B cell (primary cell): ENCODE measurements at regions not wholly inside any gene's neighbourhood (a gene's known extent, or its start where the extent isn't known, plus 50 kb on each side); places are given as distances from the start of the nearest gene placed in this dataset.

Source experiments
- ATAC-seq: fragments of 200-7000 bp; cut with Tn5 transposase; one replicate; pipeline ENCODE4 v1.10.0; 2021; ENCODE audit warnings: low read depth, mild to moderate bottlenecking, moderate number of reproducible peaks, moderate library complexity
- CTCF ChIA-PET: fragments of 350-600 bp; sonication (Branson Sonifier 250); formaldehyde crosslinking; loops from one replicate; lab custom pipeline; 2021; ENCODE audit warnings: antibody characterized with exemption, inconsistent platforms; lab: Charles Lee
- POLR2A ChIA-PET: fragments of 350-600 bp; sonication (Branson Sonifier 250); formaldehyde crosslinking; loops from one replicate; lab custom pipeline; 2021; ENCODE audit warnings: antibody characterized with exemption; lab: Charles Lee
- DNase-seq: peaks from one replicate; pipeline ENCODE4 v3.0.0; 2013
- H2AFZ ChIP-seq: 2 replicates; pipeline ENCODE4 v1.6.1; 2012; ENCODE audit warnings: mild to moderate bottlenecking, low read depth, low read length; ENCODE audit not compliant: insufficient read depth, poor library complexity, severe bottlenecking
- H3K27ac ChIP-seq, 2 donors: 1 replicate in 1 of 2; 2 replicates in 1 of 2; pipeline ENCODE4 v1.5.1; 2012 to 2013; ENCODE audit warnings: low read length in 2 of 2, mild to moderate bottlenecking in 2 of 2, moderate library complexity in 1 of 2
- H3K27me3 ChIP-seq, 4 experiments: fragments of 200-600 bp in 1 of 4; sonication (generic) in 1 of 4; replicated peaks in 1 of 4; 1 replicate in 2 of 4; 2 replicates in 2 of 4; pipeline versions ENCODE4 v1.6.1 to v1.7.0; 2013 to 2016; ENCODE audit warnings: low read length in 3 of 4, mild to moderate bottlenecking in 2 of 4, mixed read lengths in 1 of 4, moderate library complexity in 1 of 4; ENCODE audit not compliant: insufficient read depth in 4 of 4, control insufficient read depth in 3 of 4; ENCODE audit errors: control extremely low read depth in 1 of 4
- H3K36me3 ChIP-seq, 2 experiments: replicated peaks in 1 of 2; 1 replicate in 1 of 2; 2 replicates in 1 of 2; pipeline versions ENCODE4 v1.6.1 to v1.7.1; 2013; ENCODE audit warnings: low read length in 1 of 2; ENCODE audit not compliant: insufficient read depth in 2 of 2, control insufficient read depth in 1 of 2; ENCODE audit errors: control extremely low read depth in 1 of 2, extremely low read depth in 1 of 2
- H3K4me1 ChIP-seq, 2 donors: fragments of 200-600 bp in 1 of 2; sonication (generic) in 1 of 2; 1 replicate in 1 of 2; 2 replicates in 1 of 2; pipeline versions ENCODE4 v1.5.1 to v1.6.1; 2013 to 2017; ENCODE audit warnings: low read length in 2 of 2; ENCODE audit not compliant: control insufficient read depth in 2 of 2, insufficient read depth in 2 of 2
- H3K4me2 ChIP-seq: replicated peaks from 2 replicates; pipeline ENCODE3; 2012; ENCODE audit warnings: mild to moderate bottlenecking, low read depth, low read length; ENCODE audit not compliant: poor library complexity, severe bottlenecking
- H3K4me3 ChIP-seq, 5 experiments: fragments of 200-600 bp in 1 of 5; sonication (generic) in 1 of 5; 1 replicate in 3 of 5; 2 replicates in 2 of 5; pipeline versions ENCODE4 v1.5.1 to v1.7.0; 2011 to 2016; ENCODE audit warnings: low read length in 4 of 5, mild to moderate bottlenecking in 4 of 5, low read depth in 2 of 5, control low read depth in 1 of 5, moderate library complexity in 1 of 5; ENCODE audit not compliant: insufficient read depth in 1 of 5; ENCODE audit errors: control extremely low read depth in 1 of 5, extremely low read depth in 1 of 5
- H3K79me2 ChIP-seq: fragments of 200-600 bp; sonication (generic); one replicate; pipeline ENCODE4 v1.6.0; 2016; ENCODE audit warnings: low read length; ENCODE audit not compliant: control insufficient read depth, insufficient read depth
- H3K9ac ChIP-seq: fragments of 200-600 bp; sonication (generic); 2 replicates; pipeline ENCODE4 v1.6.1; 2017; ENCODE audit warnings: mild to moderate bottlenecking, low read length, moderate library complexity
- H3K9me3 ChIP-seq, 3 donors: one replicate each; pipeline versions ENCODE4 v1.6.1 to v1.7.1; 2013; ENCODE audit warnings: low read length in 2 of 3; ENCODE audit not compliant: control insufficient read depth in 2 of 3, insufficient read depth in 1 of 3; ENCODE audit errors: control extremely low read depth in 1 of 3
- H4K20me1 ChIP-seq: 2 replicates; pipeline ENCODE4 v1.6.0; 2012; ENCODE audit warnings: mild to moderate bottlenecking, low read length; ENCODE audit not compliant: insufficient read depth, control insufficient read depth, poor library complexity, severe bottlenecking
- H3K27ac Mint-ChIP-seq: one replicate; pipeline ENCODE4 v1.8.0; 2021; ENCODE audit warnings: mixed read lengths
- H3K27me3 Mint-ChIP-seq: one replicate; pipeline ENCODE4 v1.8.0; 2021; ENCODE audit warnings: mixed read lengths
- H3K4me1 Mint-ChIP-seq: one replicate; pipeline ENCODE4 v1.8.0; 2021; ENCODE audit warnings: mixed read lengths
- H3K4me3 Mint-ChIP-seq: one replicate; pipeline ENCODE4 v1.8.0; 2021; ENCODE audit warnings: mixed read lengths
- H3K9me3 Mint-ChIP-seq: one replicate; pipeline ENCODE4 v1.8.0; 2022; ENCODE audit warnings: mixed read lengths; ENCODE audit not compliant: insufficient read depth
- EZH2 ChIP-seq: IDR thresholded peaks from 2 replicates; pipeline ENCODE4 v1.6.1; 2012; ENCODE audit warnings: borderline replicate concordance, low read depth, mild to moderate bottlenecking, moderate library complexity, low read length; ENCODE audit not compliant: insufficient read depth, poor library complexity, severe bottlenecking
- WGBS: methylation state at CpG from one replicate; pipeline ENCODE4 v1.1.5; 2013; ENCODE audit warnings: missing lambda C conversion rate; ENCODE audit not compliant: insufficient coverage; 5-methylcytosine and 5-hydroxymethylcytosine counted together
- intact Hi-C: fragments of 100-400 bp; cut with micrococcal nuclease; formaldehyde crosslinking; loops from one replicate; pipeline ENCODE4 v1.10.0; 2022
- TF ChIP-seq, protein P1 (sequence below): fragments of 200-600 bp; IDR thresholded peaks from one replicate; pipeline ENCODE4 v1.8.0; 2022; ENCODE audit warnings: antibody characterized with exemption, mild to moderate bottlenecking

DNA sequence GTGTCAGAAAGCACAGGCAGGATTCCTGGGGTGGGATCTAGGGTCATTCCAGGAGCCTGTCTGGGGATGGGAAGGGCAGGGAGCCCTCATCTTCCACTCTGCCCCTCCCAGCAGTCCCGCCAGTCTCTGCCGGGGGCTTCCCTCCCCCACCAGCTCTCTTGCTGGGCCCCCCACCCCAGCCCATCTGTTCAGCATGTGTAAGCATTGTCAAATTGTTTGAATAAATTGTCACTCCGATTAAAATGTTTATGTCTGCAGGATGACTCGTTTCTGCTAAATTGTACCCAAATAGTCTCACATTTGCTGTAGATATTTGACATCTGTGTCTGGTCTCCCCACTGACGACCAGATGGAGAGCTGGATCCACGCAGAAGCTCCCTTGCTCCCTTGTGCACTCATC, 257.6 kb downstream of the ANKRD60 start:
- DNase-seq: no peak
- Mint-ChIP-seq H3K4me1 (no peaks in the 10 kb centered on the region), H3K27ac (no peak overlapping the region), H3K9me3 (no peaks in the 10 kb centered on the region), H3K4me3 (no peak overlapping the region), H3K27me3 (peaks cover 17% of the 10 kb centered on the region)
- no peak overlapping the region for H3K4me3 ChIP-seq
- no peaks in the 10 kb centered on the region for H3K4me1 ChIP-seq
- no peaks in the 10 kb centered on the region for H3K79me2 ChIP-seq
- H3K9me3 ChIP-seq: peaks cover 0 to 21% (median 0%) of the 10 kb centered on the region in 3 donors
- TF ChIP-seq, protein P1, sequence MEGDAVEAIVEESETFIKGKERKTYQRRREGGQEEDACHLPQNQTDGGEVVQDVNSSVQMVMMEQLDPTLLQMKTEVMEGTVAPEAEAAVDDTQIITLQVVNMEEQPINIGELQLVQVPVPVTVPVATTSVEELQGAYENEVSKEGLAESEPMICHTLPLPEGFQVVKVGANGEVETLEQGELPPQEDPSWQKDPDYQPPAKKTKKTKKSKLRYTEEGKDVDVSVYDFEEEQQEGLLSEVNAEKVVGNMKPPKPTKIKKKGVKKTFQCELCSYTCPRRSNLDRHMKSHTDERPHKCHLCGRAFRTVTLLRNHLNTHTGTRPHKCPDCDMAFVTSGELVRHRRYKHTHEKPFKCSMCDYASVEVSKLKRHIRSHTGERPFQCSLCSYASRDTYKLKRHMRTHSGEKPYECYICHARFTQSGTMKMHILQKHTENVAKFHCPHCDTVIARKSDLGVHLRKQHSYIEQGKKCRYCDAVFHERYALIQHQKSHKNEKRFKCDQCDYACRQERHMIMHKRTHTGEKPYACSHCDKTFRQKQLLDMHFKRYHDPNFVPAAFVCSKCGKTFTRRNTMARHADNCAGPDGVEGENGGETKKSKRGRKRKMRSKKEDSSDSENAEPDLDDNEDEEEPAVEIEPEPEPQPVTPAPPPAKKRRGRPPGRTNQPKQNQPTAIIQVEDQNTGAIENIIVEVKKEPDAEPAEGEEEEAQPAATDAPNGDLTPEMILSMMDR: no peak
- no peak for TF ChIP-seq EZH2
- ChIA-PET CTCF (no interaction called here), POLR2A (interaction anchor here (0.5 kb wide), 1 partner anchor 794 kb away, joined by 4 read pairs; no protein-coding TSS in a partner anchor)
- WGBS: no CpG with 5 or more reads among the region's 6 CpGs
- H3K9ac ChIP-seq: no peak overlapping the region
- H4K20me1 ChIP-seq: no peaks in the 10 kb centered on the region
- no peak overlapping the region for H3K4me2 ChIP-seq
- H3K27ac ChIP-seq: no peak overlapping the region
- H3K36me3 ChIP-seq: no peaks in the 10 kb centered on the region
- ATAC-seq: no peak
- intact Hi-C loops: no loop called here
- H3K27me3 ChIP-seq: no peaks in the 10 kb centered on the region
- H2AFZ ChIP-seq: no peak overlapping the region

DNA sequence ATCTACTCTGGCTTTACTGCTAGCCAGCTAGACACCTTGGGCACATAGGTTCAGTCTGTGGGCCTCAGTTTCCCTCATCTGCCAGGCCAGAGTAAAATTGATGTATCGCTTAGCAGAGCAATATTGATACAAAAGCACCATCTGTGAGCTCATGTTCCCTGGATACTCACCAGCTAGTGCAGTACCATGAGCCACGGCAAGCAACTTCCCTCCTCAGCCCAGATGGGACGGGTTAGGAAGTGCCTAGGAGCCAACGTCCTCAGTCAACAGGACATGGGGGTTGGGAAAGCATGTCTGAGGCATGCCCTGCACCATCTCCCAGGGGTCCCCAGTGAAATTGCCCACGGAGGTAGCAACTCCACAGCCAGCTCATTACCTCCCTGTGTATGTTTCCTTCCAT, 258.3 kb downstream of the ANKRD60 start:
- H3K4me3 ChIP-seq: no peak overlapping the region
- TF ChIP-seq EZH2: no peak
- TF ChIP-seq, protein P1: no peak
- no peak overlapping the region for H3K4me2 ChIP-seq
- no peaks in the 10 kb centered on the region for H3K79me2 ChIP-seq
- H3K27me3 Mint-ChIP-seq: peaks cover 24% of the 10 kb centered on the region
- H4K20me1 ChIP-seq: no peaks in the 10 kb centered on the region
- no peak overlapping the region for H2AFZ ChIP-seq
- no peak overlapping the region for H3K27ac ChIP-seq
- no peak for DNase-seq
- H3K4me3 Mint-ChIP-seq: no peak overlapping the region
- no peaks in the 10 kb centered on the region for H3K4me1 ChIP-seq
- ATAC-seq: no peak
- no peaks in the 10 kb centered on the region for H3K36me3 ChIP-seq
- WGBS: 52% methylated on average over 4 of the region's 5 CpGs
- H3K27me3 ChIP-seq: no peaks in the 10 kb centered on the region
- H3K9me3 ChIP-seq: peaks cover 0 to 15% (median 0%) of the 10 kb centered on the region in 3 donors
- H3K27ac Mint-ChIP-seq: no peak overlapping the region
- no peaks in the 10 kb centered on the region for H3K9me3 Mint-ChIP-seq
- intact Hi-C loops: no loop called here
- ChIA-PET POLR2A (no interaction called here), CTCF (no interaction called here)
- no peaks in the 10 kb centered on the region for H3K4me1 Mint-ChIP-seq
- H3K9ac ChIP-seq: no peak overlapping the region
